HG03432 (cell line): ENCODE measurements at regions not wholly inside any gene's neighbourhood (a gene's known extent, or its start where the extent isn't known, plus 50 kb on each side); places are given as distances from the start of the nearest gene placed in this dataset.
"Not testable (repeated sequence)": the region's sequence is repeated elsewhere in the genome, so short reads cannot be mapped to it uniquely, and the experiment has no call there.

ENCODE experiments used
- ATAC-seq: cut with Tn5 transposase; IDR thresholded peaks from one replicate; pipeline ENCODE4 v1.9.1; 2021; ENCODE audit warnings: mild to moderate bottlenecking, moderate library complexity; ENCODE audit not compliant: unreplicated experiment

GRCh38 chr2:18993756-18994338 is 364.6 kb downstream of the OSR1 start:
- no peak for ATAC-seq

DNA sequence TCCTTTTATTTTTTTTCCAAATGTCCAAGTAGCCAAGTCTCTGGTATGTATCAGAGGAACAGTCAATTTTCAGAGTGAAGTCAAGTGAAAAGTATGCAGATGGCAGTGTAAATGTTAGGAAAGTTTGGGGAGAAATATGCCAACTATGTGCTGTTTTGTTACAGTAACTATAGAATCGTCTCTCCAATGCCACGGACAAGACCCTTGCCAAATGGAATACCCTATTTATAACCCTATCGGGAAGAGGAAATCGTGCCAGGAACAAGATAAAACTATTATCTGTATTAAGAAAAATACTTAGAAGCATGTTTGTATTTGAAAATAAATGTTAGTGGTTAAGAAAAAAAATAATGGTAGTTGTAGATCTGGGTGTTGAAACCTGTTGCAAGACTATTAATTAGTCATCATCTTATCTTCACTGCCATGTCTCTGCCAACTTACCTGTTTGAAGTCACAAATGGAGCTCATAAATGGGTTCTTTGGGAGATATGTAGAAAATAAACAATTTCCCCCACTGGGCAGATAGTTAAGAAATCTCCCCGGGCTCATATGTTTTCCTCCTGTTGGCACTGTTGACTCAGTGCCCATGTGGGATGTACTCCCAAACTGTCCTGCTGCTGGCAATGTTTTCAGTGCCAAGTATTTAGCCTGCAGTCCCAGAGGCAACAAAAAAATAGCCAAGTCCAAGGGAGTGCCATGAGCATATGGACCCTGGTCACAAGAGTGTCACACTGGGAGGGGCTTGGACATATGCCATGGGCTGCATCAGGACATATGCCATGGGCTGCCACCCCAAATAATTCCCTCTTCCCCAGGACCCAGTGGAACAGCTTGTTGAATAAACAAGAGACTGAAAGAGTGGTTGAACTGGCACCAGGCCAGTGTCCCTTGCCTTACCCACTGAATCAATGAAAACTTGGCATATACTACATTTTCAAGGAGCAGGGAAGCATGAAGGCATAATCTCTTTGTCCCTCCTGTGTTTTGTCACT is 366.9 kb downstream of the OSR1 start:
- no peak for ATAC-seq

GRCh38 chr2:18988631-18989232 is 369.7 kb downstream of the OSR1 start:
- no peak for ATAC-seq

DNA sequence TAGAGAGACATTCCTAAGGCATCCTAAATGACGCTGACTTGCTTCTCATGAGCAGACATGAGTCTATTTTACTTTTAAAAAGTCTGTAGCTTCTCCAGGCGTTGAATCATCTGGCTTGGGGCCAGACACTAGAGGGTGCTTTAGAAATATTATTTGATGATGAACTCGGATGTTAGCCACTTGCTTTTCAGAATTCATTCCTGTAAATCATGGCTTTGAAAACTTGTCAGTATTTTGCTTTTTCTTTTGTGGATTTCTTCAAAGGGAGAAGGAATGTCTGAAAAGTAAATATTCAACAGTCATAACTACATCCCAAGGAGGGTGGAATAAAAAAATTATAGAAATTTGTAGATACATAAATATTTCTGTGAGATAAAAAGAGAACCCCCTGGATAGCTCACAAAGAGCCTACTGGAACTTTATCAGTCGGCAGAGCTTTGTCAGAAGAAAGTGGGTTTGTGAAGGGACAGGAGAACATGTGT is 370.8 kb downstream of the OSR1 start:
- no peak for ATAC-seq

GRCh38 chr2:18987016-18987415 is 371.4 kb downstream of the OSR1 start:
- ATAC-seq: no peak

DNA sequence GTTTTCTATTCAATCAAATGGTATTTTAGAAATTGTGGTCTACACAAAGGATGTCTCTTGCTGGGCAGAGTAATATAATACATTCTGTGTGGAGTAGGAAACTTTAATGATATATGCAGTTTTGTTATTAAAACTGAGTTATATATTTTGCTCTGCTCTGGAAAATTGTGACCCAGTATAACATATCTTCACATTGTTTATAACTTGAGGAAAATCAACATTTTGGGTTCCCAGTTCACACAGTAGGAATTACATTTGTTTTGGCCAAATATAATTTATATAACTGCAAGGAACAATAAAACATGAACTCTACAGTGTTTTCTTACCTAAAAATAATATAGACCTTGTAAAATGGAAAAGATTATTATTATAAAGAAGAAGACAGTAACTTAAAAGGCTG is 372.4 kb downstream of the OSR1 start:
- no peak for ATAC-seq

DNA sequence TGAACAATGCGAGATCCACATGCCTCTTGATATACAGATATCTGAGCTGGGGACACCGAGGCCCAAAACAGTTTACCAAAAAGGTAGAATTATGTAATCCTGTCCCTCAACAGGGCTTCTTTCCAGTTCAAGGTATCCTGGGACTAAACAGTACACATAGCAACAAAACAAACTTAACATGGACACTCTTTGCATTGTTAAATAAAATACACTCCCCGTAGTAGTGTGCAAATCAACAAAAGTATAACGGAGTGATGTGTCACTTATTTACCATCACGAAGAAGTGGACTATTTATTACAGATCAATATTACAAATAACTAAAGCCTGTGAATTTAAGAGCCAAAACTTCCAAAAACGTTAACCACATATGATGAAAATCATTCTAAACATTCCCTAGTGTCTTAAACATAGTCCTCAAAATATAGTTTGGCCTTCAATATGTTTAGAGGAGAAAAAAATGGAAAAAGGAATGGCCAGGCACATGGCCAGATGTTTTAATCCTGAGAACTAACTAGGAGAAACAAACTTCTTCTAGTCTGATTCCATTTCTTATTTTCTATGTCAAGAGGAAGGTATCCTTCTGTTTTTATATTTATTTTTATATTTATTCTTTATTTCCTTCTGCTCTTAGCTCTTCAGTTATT is 377.5 kb downstream of the OSR1 start:
- ATAC-seq: no peak

- no peak for ATAC-seq
Observed at GRCh38 chr2:18980104-18980785, 378.2 kb downstream of the OSR1 start.

DNA sequence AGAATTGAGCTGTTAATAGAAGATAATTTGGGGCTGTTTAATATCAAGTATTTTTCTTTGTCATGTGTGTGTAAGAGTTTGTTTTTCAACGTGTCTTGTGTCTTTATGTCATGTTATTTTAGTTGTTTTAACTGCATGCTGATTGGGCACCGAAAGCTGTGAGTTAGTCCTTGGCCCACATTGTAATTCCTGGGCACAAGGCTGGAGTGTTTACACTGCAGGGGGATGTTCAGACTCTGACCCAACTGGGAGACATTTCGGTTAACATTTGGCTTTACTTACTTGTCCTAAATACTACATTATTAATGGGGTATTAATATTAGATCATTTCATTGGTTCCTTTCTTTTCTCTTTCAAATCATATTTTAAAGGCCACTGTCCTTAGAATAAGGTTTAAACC is 381.0 kb downstream of the OSR1 start:
- no peak for ATAC-seq

- peak; percentile 94 for ATAC-seq
Observed at GRCh38 chr2:18976168-18976961, 382.1 kb downstream of the OSR1 start.

GRCh38 chr2:18975506-18976167 is 382.8 kb downstream of the OSR1 start:
- ATAC-seq: no peak

- ATAC-seq: no peak
Observed at GRCh38 chr2:18971628-18972027, 382.3 kb upstream of the NT5C1B start.

DNA sequence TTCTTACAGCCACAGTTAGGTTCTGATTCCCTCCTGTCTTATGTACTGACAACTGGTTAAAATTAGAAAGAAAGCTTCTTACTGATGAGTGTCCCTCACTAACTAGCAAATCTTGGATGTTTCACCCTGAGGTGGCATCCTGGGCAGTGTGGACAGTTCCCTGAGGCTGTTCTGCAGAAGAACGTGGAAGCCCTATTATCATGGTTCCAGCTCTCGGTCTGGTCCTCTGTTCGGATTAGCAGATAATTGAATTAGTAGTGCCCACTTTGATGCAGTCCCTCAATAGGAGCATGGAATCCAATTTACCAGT is 381.7 kb upstream of the NT5C1B start:
- ATAC-seq: no peak

GRCh38 chr2:18966131-18966530 is 376.8 kb upstream of the NT5C1B start:
- ATAC-seq: no peak

DNA sequence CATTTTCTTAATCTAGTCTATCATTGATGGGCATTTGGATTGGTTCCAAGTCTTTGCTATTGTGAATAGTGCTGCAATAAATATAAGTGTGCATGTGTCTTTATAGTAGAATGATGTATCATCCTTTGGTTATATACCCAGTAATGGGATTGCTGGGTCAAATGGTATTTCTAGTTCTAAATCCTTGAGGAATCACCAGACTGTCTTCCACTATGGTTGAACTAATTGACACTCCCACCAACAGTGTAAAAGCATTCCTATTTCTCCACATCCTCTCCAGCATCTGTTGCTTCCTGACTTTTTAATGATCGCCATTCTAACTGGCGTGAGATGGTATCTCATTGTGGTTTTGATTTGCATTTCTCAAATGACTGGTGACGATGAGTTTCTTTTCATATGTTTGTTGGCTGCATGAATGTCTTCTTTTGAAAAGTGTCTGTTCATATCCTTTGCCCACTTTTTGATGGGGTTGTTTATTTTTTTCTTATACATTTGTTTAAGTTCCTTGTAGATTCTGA is 374.4 kb upstream of the NT5C1B start:
- ATAC-seq: not testable (repeated sequence)

GRCh38 chr2:18961991-18962421 is 372.6 kb upstream of the NT5C1B start:
- ATAC-seq: no peak

GRCh38 chr2:18959952-18960717 is 370.8 kb upstream of the NT5C1B start:
- ATAC-seq: no peak

DNA sequence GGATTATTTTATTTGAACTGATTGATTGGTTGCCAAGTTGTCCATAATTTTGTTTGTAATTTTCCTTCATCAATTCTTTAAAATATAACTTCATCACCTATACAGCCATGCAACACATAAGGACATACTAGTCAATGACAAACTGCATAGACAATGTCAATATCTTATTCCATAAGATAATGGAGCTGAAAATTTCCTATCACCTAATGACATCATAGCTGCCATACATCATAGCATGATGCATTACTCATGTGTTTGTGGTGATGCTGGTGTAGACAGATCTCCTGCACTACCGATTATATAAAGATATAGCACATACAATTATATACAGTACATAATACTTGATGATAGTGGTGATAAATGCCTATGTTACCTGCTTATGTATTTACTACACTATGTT is 369.8 kb upstream of the NT5C1B start:
- no peak for ATAC-seq
